ENCODE measurements at regions not wholly inside any gene's neighbourhood (a gene's known extent, or its start where the extent isn't known, plus 50 kb on each side); places are given as distances from the start of the nearest gene placed in this dataset.

DNA sequence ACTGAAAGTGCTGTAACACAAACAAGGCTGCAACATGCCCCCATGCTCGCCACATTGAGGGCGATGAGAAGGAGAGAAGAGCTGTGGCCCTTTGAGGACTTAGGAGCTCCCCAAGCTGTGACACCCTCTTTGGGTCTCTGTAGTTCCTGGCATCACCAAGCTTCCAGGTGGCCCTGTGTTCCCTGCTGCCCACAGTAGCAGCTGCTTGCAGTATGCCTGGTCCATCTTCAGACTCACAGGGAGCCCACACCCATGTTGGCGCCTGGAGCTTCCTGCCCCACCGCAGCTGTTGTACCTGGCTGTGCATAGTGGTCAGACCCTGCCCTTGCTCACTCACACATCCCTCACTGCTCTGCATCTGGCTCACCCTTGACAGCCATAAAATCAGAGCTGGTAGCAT, 401.2 kb upstream of the NRG3 start:
- TF ChIP-seq, protein P1, sequence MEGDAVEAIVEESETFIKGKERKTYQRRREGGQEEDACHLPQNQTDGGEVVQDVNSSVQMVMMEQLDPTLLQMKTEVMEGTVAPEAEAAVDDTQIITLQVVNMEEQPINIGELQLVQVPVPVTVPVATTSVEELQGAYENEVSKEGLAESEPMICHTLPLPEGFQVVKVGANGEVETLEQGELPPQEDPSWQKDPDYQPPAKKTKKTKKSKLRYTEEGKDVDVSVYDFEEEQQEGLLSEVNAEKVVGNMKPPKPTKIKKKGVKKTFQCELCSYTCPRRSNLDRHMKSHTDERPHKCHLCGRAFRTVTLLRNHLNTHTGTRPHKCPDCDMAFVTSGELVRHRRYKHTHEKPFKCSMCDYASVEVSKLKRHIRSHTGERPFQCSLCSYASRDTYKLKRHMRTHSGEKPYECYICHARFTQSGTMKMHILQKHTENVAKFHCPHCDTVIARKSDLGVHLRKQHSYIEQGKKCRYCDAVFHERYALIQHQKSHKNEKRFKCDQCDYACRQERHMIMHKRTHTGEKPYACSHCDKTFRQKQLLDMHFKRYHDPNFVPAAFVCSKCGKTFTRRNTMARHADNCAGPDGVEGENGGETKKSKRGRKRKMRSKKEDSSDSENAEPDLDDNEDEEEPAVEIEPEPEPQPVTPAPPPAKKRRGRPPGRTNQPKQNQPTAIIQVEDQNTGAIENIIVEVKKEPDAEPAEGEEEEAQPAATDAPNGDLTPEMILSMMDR (IDR thresholded peaks at IDR 0.05; ENCODE audit: low read depth, low read length), result no peak
- TF ChIP-seq POLR2A (IDR thresholded peaks at IDR 0.05; ENCODE audit: extremely low read depth, insufficient read length), result no peak
